Forelimb muscle (tissue), 1 donor: ENCODE measurements at regions not wholly inside any gene's neighbourhood (a gene's known extent, or its start where the extent isn't known, plus 50 kb on each side); places are given as distances from the start of the nearest gene placed in this dataset.
A peak's percentile ranks its signal among the peaks of the same experiment; 100 is the strongest.

ENCODE experiments used
- DNase-seq: peaks from one replicate; pipeline ENCODE4 v3.0.0-alpha.2; 2013; ENCODE audit warnings: low read depth

DNA sequence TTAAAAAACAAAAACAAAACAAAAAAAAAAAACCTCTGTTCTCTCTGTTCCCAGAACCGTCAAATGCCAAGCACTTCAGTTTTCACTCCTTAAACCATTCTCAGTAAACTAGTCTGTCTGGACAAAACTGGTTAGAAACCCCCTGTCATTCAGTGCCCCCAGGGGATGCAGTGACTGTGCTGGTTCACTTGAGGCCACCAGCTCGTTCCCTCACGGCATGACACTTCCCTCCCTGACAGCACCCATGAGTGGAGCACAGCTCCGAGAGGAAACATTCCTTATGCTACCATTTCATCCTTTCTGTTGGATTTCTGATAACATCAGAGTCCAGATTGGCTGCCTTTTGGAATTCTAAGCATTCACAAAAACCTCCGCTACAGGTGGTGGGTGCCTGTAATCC, 244.0 kb upstream of the TPM1 start:
- DNase-seq: no peak

GRCh38 chr15:62799037-62799436, 243.5 kb upstream of the TPM1 start:
- DNase-seq: no peak

- no peak for DNase-seq
Measured at GRCh38 chr15:62799919-62800318, 242.6 kb upstream of the TPM1 start.

- DNase-seq: no peak
Measured at GRCh38 chr15:62802612-62803011, 239.9 kb upstream of the TPM1 start.

GRCh38 chr15:62803856-62804400, 238.6 kb upstream of the TPM1 start:
- DNase-seq: no peak

GRCh38 chr15:62805502-62805901, 237.0 kb upstream of the TPM1 start:
- no peak for DNase-seq

DNA sequence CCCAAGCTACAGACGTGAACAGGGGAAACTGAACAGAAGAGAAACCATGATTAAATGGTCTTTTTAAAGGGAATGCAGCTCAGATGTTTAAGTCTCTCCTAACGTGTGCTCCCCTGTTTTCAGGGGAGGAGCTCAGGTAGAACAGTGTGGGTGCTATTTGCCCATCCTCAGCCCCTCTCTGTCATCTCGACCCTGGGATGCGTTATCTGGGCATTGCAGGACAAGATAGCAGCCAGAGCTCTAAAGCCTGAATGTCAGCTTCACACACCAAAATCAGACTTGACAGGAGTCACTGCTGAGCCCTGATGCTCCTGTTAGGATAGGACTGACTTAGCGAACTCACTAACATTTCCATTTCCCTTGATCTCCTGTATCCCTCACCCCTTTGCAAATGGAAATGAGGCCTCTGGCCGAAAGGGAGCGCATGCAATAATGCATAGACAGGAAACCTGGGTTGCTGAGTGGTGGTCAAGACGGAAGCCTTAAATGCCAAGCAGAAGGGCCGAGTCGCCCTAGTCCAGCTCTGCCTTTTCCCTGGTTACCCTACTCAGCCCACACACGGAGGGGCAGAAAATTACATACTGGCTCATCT, 234.9 kb upstream of the TPM1 start:
- DNase-seq: no peak

DNA sequence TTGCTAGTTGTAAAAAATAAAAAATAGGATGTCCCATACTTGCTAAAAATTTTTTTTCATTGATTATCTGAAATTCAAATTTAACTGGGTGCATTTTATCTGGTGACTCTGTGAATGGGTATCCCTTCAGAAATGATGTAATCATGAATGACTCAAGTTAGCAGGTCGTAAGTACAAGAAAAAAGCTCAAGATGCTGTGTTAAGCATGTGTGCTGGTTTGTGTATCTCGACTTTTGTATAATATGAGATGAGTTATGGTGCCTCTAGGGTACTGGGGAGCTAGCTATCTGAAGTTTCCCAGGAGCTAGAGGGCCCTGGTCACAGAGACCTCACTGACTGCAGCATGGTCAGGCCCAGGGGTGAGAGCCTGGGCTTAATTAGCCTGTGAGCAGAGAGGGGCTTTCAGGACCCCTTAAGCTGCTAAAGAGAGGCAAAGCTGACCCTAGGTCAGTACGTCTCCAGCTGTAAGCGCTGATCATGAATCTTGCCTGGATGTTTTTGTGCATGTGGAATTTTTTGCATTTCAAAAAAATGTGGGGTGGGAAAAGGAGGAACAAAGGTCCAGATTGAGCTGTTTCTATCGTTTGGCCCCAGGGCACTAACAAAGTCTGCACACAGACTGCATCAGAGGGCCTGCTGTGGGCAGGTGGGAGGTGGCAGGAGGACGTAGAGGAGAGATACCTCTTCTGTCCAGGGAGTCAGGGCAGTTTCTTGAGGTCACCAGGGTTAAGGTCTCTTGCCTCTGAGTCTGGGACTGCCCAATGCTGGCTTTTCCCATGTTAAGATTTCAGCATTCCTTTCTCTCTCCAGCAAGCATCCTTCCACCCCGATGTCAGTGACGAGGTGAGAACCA, 233.2 kb upstream of the TPM1 start:
- no peak for DNase-seq

- DNase-seq: no peak
Measured at GRCh38 chr15:62809968-62810260, 232.6 kb upstream of the TPM1 start.

DNA sequence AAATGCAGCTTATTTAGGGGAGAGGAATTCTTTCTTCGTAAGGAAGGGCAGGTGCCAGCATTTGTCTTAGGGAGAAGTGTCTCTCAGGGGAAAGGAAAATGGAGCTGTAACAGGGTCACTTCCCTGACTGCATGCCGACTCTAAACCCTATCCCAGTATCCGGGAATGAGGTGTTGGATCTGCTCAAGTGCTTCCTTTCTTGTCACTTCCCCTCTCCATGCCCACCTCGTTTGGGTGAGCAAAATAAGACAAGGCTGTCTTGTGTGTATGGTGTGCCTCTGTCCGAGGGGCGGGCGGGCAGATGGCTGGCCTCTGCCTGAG, 230.1 kb upstream of the TPM1 start:
- DNase-seq: no peak

- DNase-seq: no peak
Measured at GRCh38 chr15:62816342-62817069, 226.0 kb upstream of the TPM1 start.

DNA sequence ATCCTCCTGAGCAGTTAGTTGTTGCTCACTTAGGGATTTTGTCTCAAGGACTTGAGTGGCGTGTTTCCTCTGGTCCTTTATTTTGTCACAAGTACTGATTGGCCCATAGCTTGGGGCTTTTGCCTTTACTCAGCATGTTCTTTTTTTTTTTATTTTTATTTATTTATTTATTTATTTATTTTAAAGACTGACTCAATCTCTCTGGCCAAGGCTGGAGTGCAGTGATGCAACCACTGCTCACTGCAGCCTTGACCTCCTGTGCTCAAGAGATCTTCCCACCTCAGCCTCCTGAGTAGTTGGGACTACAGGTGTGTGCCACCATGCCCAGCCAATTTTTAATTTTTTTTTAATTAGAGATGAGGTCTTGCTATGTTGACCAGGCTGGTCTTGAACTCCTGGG, 223.9 kb upstream of the TPM1 start:
- no peak for DNase-seq

DNA sequence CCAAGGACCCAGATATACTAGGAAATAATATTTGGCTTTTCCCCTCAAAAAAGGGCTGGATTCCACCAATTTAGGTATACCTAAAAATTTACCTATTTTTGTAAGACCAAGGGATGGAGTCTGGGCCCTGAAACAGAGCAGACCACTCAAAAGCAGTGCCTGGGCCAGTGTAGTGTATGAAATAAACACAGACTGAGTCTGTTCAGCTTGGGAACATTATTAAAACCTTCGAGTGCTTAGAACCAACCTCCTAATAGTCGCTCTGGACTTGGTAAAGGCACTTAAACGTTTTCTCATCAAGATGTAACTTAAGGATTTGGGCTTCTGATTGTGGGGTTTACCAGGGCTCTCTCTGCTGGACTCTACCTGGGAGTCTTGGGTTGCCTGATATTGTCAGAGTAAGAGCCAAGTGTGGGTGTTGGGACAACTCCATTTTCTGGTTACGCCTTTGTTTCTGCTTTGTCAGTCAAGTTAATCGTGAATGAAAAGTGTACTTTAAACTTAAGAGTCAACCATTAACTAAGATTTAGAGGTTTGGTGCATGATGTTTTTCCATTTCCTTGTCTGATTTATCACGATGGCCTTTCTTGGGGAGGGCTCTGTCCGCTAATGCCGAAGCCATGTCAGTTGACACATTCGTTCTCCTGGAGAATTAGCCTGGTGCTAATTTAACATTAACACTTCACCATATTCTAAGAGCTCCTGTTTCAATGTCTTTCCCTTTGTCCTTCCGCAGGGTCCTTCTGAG, 221.0 kb upstream of the TPM1 start:
- no peak for DNase-seq

- DNase-seq: no peak
Measured at GRCh38 chr15:62822228-62822627, 220.3 kb upstream of the TPM1 start.

- DNase-seq: no peak
Measured at GRCh38 chr15:62823561-62823960, 219.0 kb upstream of the TPM1 start.

- no peak for DNase-seq
Measured at GRCh38 chr15:62824111-62825015, 218.2 kb upstream of the TPM1 start.

GRCh38 chr15:62825191-62825590, 217.4 kb upstream of the TPM1 start:
- no peak for DNase-seq

DNA sequence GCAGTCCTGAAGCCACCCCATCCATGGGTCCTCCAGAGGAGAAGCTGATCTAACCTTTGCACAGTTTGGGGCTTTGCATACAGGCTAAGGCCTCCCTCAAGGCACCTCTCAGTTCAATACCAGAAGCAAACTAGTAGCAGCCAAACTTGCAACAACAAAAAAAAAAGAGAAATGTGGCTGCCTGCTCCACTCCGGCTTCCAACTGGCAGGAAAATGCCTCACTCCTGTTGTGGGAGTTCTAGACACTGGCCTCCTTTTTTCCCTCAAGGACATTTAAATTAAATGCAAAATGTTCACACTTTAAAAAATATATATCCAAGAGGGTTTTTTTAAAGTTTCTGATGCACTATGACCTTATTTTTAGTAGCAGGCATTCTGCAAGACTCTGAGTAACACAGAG, 216.0 kb upstream of the TPM1 start:
- no peak for DNase-seq

DNA sequence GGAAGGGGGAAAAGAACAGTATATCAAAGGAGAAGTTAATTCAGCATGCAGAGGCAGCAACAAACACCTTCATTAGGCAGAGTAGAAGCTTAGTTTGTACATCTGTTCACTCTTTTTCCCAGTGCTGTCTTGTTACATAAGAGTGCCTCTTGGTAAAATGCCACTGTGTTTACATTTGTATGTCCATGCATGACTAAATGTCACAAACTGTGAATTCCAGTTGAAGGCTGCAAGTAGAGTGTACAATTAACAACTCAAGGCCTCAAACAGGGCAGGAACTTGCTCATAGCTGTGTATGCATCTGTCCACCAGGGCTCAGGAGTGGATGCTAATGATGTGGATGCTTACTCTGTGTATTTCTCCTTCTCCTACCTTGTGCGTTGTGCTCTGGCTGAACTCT, 214.2 kb upstream of the TPM1 start:
- DNase-seq: no peak

DNA sequence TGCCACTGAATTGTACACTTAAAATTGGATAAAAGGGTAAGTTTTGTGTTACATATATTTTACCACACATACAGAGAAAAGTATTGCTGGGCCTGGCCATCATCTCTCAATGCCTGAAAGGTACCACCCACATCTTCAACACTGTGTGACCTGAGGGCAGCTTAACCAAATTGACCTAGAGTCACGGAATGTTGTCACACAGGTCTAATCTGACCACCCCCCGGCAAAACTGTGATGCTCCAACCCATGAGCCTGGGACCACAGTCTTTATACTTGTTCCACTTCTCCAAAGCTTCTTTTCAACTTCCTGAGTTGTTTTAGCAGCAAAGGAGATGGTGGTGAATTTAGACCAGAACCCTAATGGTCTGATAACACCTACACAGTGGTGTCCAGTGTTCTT, 210.3 kb upstream of the TPM1 start:
- no peak for DNase-seq

DNA sequence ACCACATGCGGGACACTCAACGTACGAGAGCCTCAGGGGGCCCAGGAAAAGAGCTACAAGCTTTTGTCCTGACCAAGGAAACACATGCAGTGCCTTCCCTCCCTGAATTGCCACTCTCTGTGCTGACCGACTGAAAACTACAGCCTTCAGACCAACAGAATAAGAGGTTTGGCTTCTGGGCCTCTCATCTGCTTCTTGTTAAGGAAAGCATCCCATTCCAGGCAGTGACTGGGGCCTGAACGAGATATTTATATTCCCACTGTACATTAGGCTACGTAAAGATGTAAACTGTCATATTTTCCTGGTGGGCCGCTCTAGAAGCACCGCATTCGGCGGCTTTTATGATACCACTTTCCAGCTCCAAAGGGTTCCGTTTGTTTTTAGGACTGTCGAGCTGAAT, 208.9 kb upstream of the TPM1 start:
- peak; percentile 68 for DNase-seq
